Activated CD4-positive, alpha-beta T cell treated with anti-CD3 and anti-CD28 coated beads, Interleukin-2, amount 50 U/mL, for 24 hours (primary cell): ENCODE measurements at regions not wholly inside any gene's neighbourhood (a gene's known extent, or its start where the extent isn't known, plus 50 kb on each side); places are given as distances from the start of the nearest gene placed in this dataset.
"Not testable (repeated sequence)": the region's sequence is repeated elsewhere in the genome, so short reads cannot be mapped to it uniquely, and the experiment has no call there.

Experiments
- DNase-seq, 2 donors: peaks; one replicate each; pipeline ENCODE4 v3.0.0-alpha.2; 2020; ENCODE audit warnings: low read depth in 1 of 2, low spot score in 1 of 2

GRCh38 chr3:104437891-104438290 lies 928.8 kb upstream of the ALCAM start:
- DNase-seq: no peak

- DNase-seq: no peak
These were observed 928.0 kb upstream of the ALCAM start for GRCh38 chr3:104438706-104439105.

GRCh38 chr3:104445252-104445919 lies 921.3 kb upstream of the ALCAM start:
- not testable (repeated sequence) for DNase-seq

- no peak for DNase-seq
These were observed 919.0 kb upstream of the ALCAM start for GRCh38 chr3:104447681-104448080.

- DNase-seq: no peak
These were observed 914.0 kb upstream of the ALCAM start for GRCh38 chr3:104452697-104453096.

GRCh38 chr3:104458657-104459056 lies 908.1 kb upstream of the ALCAM start:
- DNase-seq: no peak

GRCh38 chr3:104460477-104461406 lies 906.0 kb upstream of the ALCAM start:
- DNase-seq: no peak

- DNase-seq: no peak
These were observed 905.3 kb upstream of the ALCAM start for GRCh38 chr3:104461431-104461830.

- no peak for DNase-seq
These were observed 894.5 kb upstream of the ALCAM start for GRCh38 chr3:104472221-104472620.

GRCh38 chr3:104474011-104474410 lies 892.7 kb upstream of the ALCAM start:
- no peak for DNase-seq

- DNase-seq: no peak
These were observed 863.7 kb upstream of the ALCAM start for GRCh38 chr3:104503022-104503421.

GRCh38 chr3:104510131-104510849 lies 856.4 kb upstream of the ALCAM start:
- no peak for DNase-seq

GRCh38 chr3:104514371-104514770 lies 852.3 kb upstream of the ALCAM start:
- DNase-seq: no peak

GRCh38 chr3:104514776-104515175 lies 851.9 kb upstream of the ALCAM start:
- no peak for DNase-seq

- DNase-seq: no peak
These were observed 847.6 kb upstream of the ALCAM start for GRCh38 chr3:104519068-104519467.

GRCh38 chr3:104519468-104520227 lies 847.1 kb upstream of the ALCAM start:
- no peak for DNase-seq

- no peak for DNase-seq
These were observed 846.5 kb upstream of the ALCAM start for GRCh38 chr3:104520228-104520655.

- no peak for DNase-seq
These were observed 844.9 kb upstream of the ALCAM start for GRCh38 chr3:104521606-104522336.

- DNase-seq: no peak
These were observed 843.6 kb upstream of the ALCAM start for GRCh38 chr3:104523136-104523535.

- no peak for DNase-seq
These were observed 839.8 kb upstream of the ALCAM start for GRCh38 chr3:104526901-104527401.
